Natural killer cell (primary cell): ENCODE measurements at regions not wholly inside any gene's neighbourhood (a gene's known extent, or its start where the extent isn't known, plus 50 kb on each side); places are given as distances from the start of the nearest gene placed in this dataset.

Source experiments
- ATAC-seq, 3 donors: fragments of 150-1000 bp in 2 of 3; fragments of 200-7000 bp in 1 of 3; cut with Tn5 transposase; 1 replicate in 1 of 3; 2 replicates in 2 of 3; pipeline ENCODE4 v1.10.0; 2021; ENCODE audit warnings: mild to moderate bottlenecking in 2 of 3, moderate library complexity in 2 of 3
- DNase-seq, 2 donors: peaks; one replicate each; pipeline versions ENCODE4 v3.0.0 to v3.0.0-alpha.2; 2013 to 2021; ENCODE audit warnings: mixed read lengths in 1 of 2
- H3K27ac ChIP-seq: one replicate; pipeline ENCODE4 v1.5.1; 2013; ENCODE audit warnings: mild to moderate bottlenecking, low read length
- H3K27me3 ChIP-seq: one replicate; pipeline ENCODE4 v1.6.1; 2013; ENCODE audit warnings: low read length; ENCODE audit not compliant: control insufficient read depth, insufficient read depth
- H3K36me3 ChIP-seq: one replicate; pipeline ENCODE4 v1.6.1; 2013; ENCODE audit warnings: low read length; ENCODE audit not compliant: control insufficient read depth, insufficient read depth
- H3K4me1 ChIP-seq: one replicate; pipeline ENCODE4 v1.6.1; 2013; ENCODE audit warnings: low read length; ENCODE audit not compliant: control insufficient read depth, insufficient read depth
- H3K4me3 ChIP-seq: one replicate; pipeline ENCODE4 v1.5.1; 2013; ENCODE audit warnings: low read length
- H3K9me3 ChIP-seq: one replicate; pipeline ENCODE4 v1.6.1; 2013; ENCODE audit warnings: low read length; ENCODE audit not compliant: control insufficient read depth, insufficient read depth
- H3K27ac Mint-ChIP-seq, 2 donors: one replicate each; pipeline ENCODE4 v1.8.0; 2022; ENCODE audit warnings: mild to moderate bottlenecking in 2 of 2, mixed read lengths in 2 of 2, moderate library complexity in 1 of 2
- H3K27me3 Mint-ChIP-seq, 2 donors: one replicate each; pipeline ENCODE4 v1.8.0; 2022; ENCODE audit warnings: low read depth in 2 of 2, mixed read lengths in 2 of 2
- H3K36me3 Mint-ChIP-seq: one replicate; pipeline ENCODE4 v1.8.0; 2022; ENCODE audit warnings: mixed read lengths
- H3K4me1 Mint-ChIP-seq, 2 donors: one replicate each; pipeline ENCODE4 v1.8.0; 2022; ENCODE audit warnings: mixed read lengths in 2 of 2
- H3K4me3 Mint-ChIP-seq: one replicate; pipeline ENCODE4 v1.8.0; 2022; ENCODE audit warnings: mild to moderate bottlenecking, moderate library complexity, mixed read lengths
- H3K9me3 Mint-ChIP-seq, 2 donors: one replicate each; pipeline ENCODE4 v1.8.0; 2022; ENCODE audit warnings: mixed read lengths in 2 of 2
- CTCF ChIP-seq: fragments of 200-600 bp; IDR thresholded peaks from one replicate; pipeline ENCODE4 v1.8.0; 2022; ENCODE audit warnings: antibody characterized with exemption
- WGBS: methylation state at CpG from one replicate; pipeline ENCODE4 v1.1.7; 2013; ENCODE audit warnings: missing lambda C conversion rate; ENCODE audit not compliant: insufficient coverage; 5-methylcytosine and 5-hydroxymethylcytosine counted together
- intact Hi-C: fragments of 100-400 bp; cut with micrococcal nuclease; formaldehyde crosslinking; loops from one replicate; pipeline ENCODE4 v1.14.2; 2022

GRCh38 chr5:161022151-161022550, 170.1 kb upstream of the ATP10B start:
- Histone ChIP-seq H3K27me3 (no peaks in the 10 kb centered on the region), H3K27ac (no peak overlapping the region), H3K4me1 (no peaks in the 10 kb centered on the region), H3K36me3 (no peaks in the 10 kb centered on the region), H3K4me3 (no peak overlapping the region), H3K9me3 (no peaks in the 10 kb centered on the region)
- Mint-ChIP-seq H3K9me3 (peaks cover 3 to 9% of the 10 kb centered on the region in 2 donors), H3K4me1 (no peaks in the 10 kb centered on the region), H3K27ac (no peak overlapping the region), H3K27me3 (no peaks in the 10 kb centered on the region), H3K4me3 (no peak overlapping the region), H3K36me3 (no peaks in the 10 kb centered on the region)
- TF ChIP-seq CTCF, result no peak
- intact Hi-C loops, result no loop called here
- ATAC-seq (no peak), DNase-seq (no peak)
- WGBS, result no CpG with 5 or more reads among the region's 2 CpGs

- Histone ChIP-seq H3K36me3 (no peaks in the 10 kb centered on the region), H3K27me3 (no peaks in the 10 kb centered on the region), H3K4me3 (no peak overlapping the region), H3K4me1 (no peaks in the 10 kb centered on the region), H3K9me3 (peaks cover 5% of the 10 kb centered on the region), H3K27ac (no peak overlapping the region)
- WGBS, result 89% methylated on average over 1 of the region's 1 CpG
- H3K9me3 Mint-ChIP-seq, result peaks cover 4 to 6% of the 10 kb centered on the region in 2 donors
- H3K4me1 Mint-ChIP-seq, result no peaks in the 10 kb centered on the region
- intact Hi-C loops, result no loop called here
- no peak overlapping the region for H3K27ac Mint-ChIP-seq
- no peaks in the 10 kb centered on the region for H3K36me3 Mint-ChIP-seq
- TF ChIP-seq CTCF, result no peak
- ATAC-seq (no peak), DNase-seq (no peak)
- H3K27me3 Mint-ChIP-seq, result no peaks in the 10 kb centered on the region
- H3K4me3 Mint-ChIP-seq, result no peak overlapping the region
Observed at GRCh38 chr5:161009817-161010216, 157.8 kb upstream of the ATP10B start.

GRCh38 chr5:161009194-161009593, 157.2 kb upstream of the ATP10B start:
- no peaks in the 10 kb centered on the region for H3K36me3 Mint-ChIP-seq

More at GRCh38 chr5:161009194-161009593, 157.2 kb upstream of the ATP10B start:
- peaks cover 6 to 7% of the 10 kb centered on the region in 2 donors for H3K9me3 Mint-ChIP-seq
- WGBS, result 64% methylated on average over 2 of the region's 2 CpGs
- H3K27me3 ChIP-seq, result no peaks in the 10 kb centered on the region
- H3K36me3 ChIP-seq, result no peaks in the 10 kb centered on the region
- no peaks in the 10 kb centered on the region for H3K27me3 Mint-ChIP-seq
- no peaks in the 10 kb centered on the region for H3K4me1 ChIP-seq
- no peak overlapping the region for H3K4me3 ChIP-seq
- H3K4me3 Mint-ChIP-seq, result no peak overlapping the region
- H3K4me1 Mint-ChIP-seq, result no peaks in the 10 kb centered on the region
- intact Hi-C loops, result no loop called here
- no peak overlapping the region for H3K27ac ChIP-seq
- no peak for DNase-seq
- no peak overlapping the region for H3K27ac Mint-ChIP-seq
- no peak for TF ChIP-seq CTCF
- peaks cover 6% of the 10 kb centered on the region for H3K9me3 ChIP-seq
- ATAC-seq, result no peak
